GM06990 (cell line): ENCODE measurements at regions not wholly inside any gene's neighbourhood (a gene's known extent, or its start where the extent isn't known, plus 50 kb on each side); places are given as distances from the start of the nearest gene placed in this dataset.
A peak's percentile ranks its signal among the peaks of the same experiment; 100 is the strongest.

Experiments used
- DNase-seq: peaks from one replicate; pipeline ENCODE4 v3.0.0-alpha.2; 2011; ENCODE audit not compliant: insufficient read length; ENCODE audit errors: extremely low read depth
- H3K27me3 ChIP-seq: replicated peaks from 2 replicates; pipeline ENCODE4 v1.6.0; 2011; ENCODE audit warnings: low read length; ENCODE audit not compliant: control insufficient read depth, insufficient read depth
- H3K36me3 ChIP-seq: 2 replicates; pipeline ENCODE4 v1.5.1; 2011; ENCODE audit warnings: low read length; ENCODE audit not compliant: control insufficient read depth, insufficient read depth
- H3K4me3 ChIP-seq: replicated peaks from 2 replicates; pipeline ENCODE4 v1.5.1; 2011; ENCODE audit warnings: low read depth, mild to moderate bottlenecking, control low read depth, low read length
- TF ChIP-seq, protein P1 (sequence below): IDR thresholded peaks from 2 replicates; pipeline ENCODE4 v1.5.1; 2011; ENCODE audit warnings: low read length, control low read depth, mild to moderate bottlenecking, inconsistent platforms; ENCODE audit not compliant: insufficient read depth, poor library complexity, severe bottlenecking

DNA sequence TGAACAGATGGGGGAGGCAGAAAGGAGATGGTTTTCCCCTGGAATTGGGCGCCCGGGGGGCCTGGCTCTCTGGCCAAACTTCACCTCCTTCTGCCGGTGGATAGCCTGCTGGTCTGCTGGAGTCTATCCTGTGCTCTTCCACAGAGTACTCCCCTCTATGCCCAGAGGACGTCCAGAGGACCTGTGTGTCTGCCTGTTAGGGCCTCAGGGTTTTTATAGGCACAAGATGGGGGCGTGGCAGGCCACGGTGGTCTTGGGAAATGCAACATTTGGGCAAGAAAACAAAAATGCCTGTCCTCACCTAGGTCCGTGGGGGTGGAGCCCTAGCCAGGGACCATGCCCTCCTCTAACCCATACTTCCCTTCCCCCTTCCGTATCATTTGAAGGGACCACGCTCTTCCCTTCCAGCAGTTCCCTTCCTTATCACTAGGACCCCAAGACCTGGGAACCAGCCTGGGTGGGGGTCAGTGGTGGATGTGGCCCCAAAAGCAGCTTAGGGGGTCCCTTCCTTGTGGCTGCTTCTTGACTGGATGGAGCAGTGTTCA, 53.6 kb upstream of the ZNF337 start:
- no peaks in the 10 kb centered on the region for H3K36me3 ChIP-seq
- DNase-seq: no peak
- TF ChIP-seq, protein P1, sequence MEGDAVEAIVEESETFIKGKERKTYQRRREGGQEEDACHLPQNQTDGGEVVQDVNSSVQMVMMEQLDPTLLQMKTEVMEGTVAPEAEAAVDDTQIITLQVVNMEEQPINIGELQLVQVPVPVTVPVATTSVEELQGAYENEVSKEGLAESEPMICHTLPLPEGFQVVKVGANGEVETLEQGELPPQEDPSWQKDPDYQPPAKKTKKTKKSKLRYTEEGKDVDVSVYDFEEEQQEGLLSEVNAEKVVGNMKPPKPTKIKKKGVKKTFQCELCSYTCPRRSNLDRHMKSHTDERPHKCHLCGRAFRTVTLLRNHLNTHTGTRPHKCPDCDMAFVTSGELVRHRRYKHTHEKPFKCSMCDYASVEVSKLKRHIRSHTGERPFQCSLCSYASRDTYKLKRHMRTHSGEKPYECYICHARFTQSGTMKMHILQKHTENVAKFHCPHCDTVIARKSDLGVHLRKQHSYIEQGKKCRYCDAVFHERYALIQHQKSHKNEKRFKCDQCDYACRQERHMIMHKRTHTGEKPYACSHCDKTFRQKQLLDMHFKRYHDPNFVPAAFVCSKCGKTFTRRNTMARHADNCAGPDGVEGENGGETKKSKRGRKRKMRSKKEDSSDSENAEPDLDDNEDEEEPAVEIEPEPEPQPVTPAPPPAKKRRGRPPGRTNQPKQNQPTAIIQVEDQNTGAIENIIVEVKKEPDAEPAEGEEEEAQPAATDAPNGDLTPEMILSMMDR: no peak
- H3K4me3 ChIP-seq: peak overlapping the region; percentile 50
- no peaks in the 10 kb centered on the region for H3K27me3 ChIP-seq

DNA sequence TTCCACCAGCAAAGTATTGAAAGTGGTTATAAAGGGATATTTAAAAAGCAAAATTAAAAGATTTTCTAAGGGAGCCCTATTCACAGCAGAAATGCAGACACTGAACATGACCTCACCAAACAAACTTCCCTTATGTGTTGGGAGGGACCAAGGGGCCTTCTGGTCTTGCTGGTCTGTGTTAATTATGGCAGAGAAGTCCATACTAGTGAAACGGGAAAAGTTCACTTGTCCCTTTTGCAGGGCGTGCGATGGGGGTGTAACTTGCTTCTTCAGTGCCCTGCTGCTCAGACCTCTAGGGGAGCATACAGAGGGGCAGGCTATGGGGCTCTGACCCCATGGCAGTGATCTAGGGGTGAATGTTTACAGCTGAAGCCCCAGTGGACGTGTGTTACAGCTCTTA, 53.0 kb upstream of the ZNF337 start:
- TF ChIP-seq, protein P1: no peak
- Histone ChIP-seq H3K36me3 (no peaks in the 10 kb centered on the region), H3K27me3 (no peaks in the 10 kb centered on the region), H3K4me3 (no peak overlapping the region)
- DNase-seq: no peak
